WTC11 (cell line): ENCODE measurements at regions not wholly inside any gene's neighbourhood (a gene's known extent, or its start where the extent isn't known, plus 50 kb on each side); places are given as distances from the start of the nearest gene placed in this dataset.
"Not testable (repeated sequence)": the region's sequence is repeated elsewhere in the genome, so short reads cannot be mapped to it uniquely, and the experiment has no call there.

Experiments used
- ATAC-seq: fragments of 200-7000 bp; cut with Tn5 transposase; 2 replicates; pipeline ENCODE4 v1.10.0; 2021; ENCODE audit warnings: mild to moderate bottlenecking, moderate library complexity
- CTCF ChIA-PET: fragments of 300-600 bp; sonication (Branson Sonifier 250); formaldehyde crosslinking; loops from one replicate; lab custom pipeline; 2021; ENCODE audit warnings: antibody characterized with exemption; lab: Charles Lee
- POLR2A ChIA-PET: fragments of 350-600 bp; sonication (Branson Sonifier 250); formaldehyde crosslinking; loops from one replicate; lab custom pipeline; 2021; ENCODE audit warnings: antibody characterized with exemption; lab: Charles Lee
- DNase-seq: peaks from one replicate; pipeline ENCODE4 v3.0.0; 2021; ENCODE audit warnings: low spot score
- H3K27ac Mint-ChIP-seq: 2 replicates; pipeline ENCODE4 v1.8.0; 2021; ENCODE audit warnings: mixed read lengths
- H3K27me3 Mint-ChIP-seq: 2 replicates; pipeline ENCODE4 v1.8.0; 2021; ENCODE audit warnings: low read depth, mild to moderate bottlenecking, moderate library complexity, mixed read lengths
- H3K36me3 Mint-ChIP-seq: 2 replicates; pipeline ENCODE4 v1.8.0; 2021; ENCODE audit warnings: mixed read lengths
- H3K4me1 Mint-ChIP-seq: 2 replicates; pipeline ENCODE4 v1.8.0; 2022; ENCODE audit warnings: mixed read lengths
- H3K4me3 Mint-ChIP-seq: 2 replicates; pipeline ENCODE4 v1.8.0; 2021; ENCODE audit warnings: mild to moderate bottlenecking, moderate library complexity, mixed read lengths
- H3K9me3 Mint-ChIP-seq: 2 replicates; pipeline ENCODE4 v1.8.0; 2021; ENCODE audit warnings: mixed read lengths
- ARID4B ChIP-seq: sonication (generic); formaldehyde crosslinking; IDR thresholded peaks from 2 replicates; pipeline ENCODE4 v1.8.0; 2023; ENCODE audit warnings: missing genetic modification reagents, mild to moderate bottlenecking, borderline replicate concordance
- CDX4 ChIP-seq: fragments of 250-450 bp; sonication (Bioruptor Pico); IDR thresholded peaks from 2 replicates; pipeline ENCODE4 v1.9.0; 2021; ENCODE audit warnings: moderate library complexity, mild to moderate bottlenecking, inconsistent platforms, borderline replicate concordance
- ELF4 ChIP-seq: sonication (generic); formaldehyde crosslinking; IDR thresholded peaks from 2 replicates; pipeline ENCODE4 v1.8.1; 2022; ENCODE audit warnings: low read depth, mild to moderate bottlenecking, moderate library complexity, missing genetic modification reagents
- EMX1 ChIP-seq: fragments of 250-450 bp; sonication (Bioruptor Pico); IDR thresholded peaks from 2 replicates; pipeline ENCODE4 v1.8.0; 2021; ENCODE audit warnings: mild to moderate bottlenecking
- ESRRA ChIP-seq: sonication (generic); formaldehyde crosslinking; IDR thresholded peaks from 2 replicates; pipeline ENCODE4 v1.8.1; 2022; ENCODE audit warnings: mild to moderate bottlenecking, missing genetic modification reagents, borderline replicate concordance
- GRHL2 ChIP-seq: fragments of 250-450 bp; sonication (Bioruptor Pico); IDR thresholded peaks from 2 replicates; pipeline ENCODE4 v1.8.0; 2022; ENCODE audit warnings: mild to moderate bottlenecking, moderate library complexity; ENCODE audit not compliant: insufficient replicate concordance, severe bottlenecking
- JAZF1 ChIP-seq: fragments of 250-450 bp; sonication (Bioruptor Pico); IDR thresholded peaks from 2 replicates; pipeline ENCODE4 v1.9.0; 2021; ENCODE audit warnings: moderate library complexity, mild to moderate bottlenecking, inconsistent platforms
- MYBL2 ChIP-seq: sonication (generic); formaldehyde crosslinking; IDR thresholded peaks from 2 replicates; pipeline ENCODE4 v1.8.1; 2023; ENCODE audit warnings: mild to moderate bottlenecking, moderate library complexity, missing genetic modification reagents
- NFATC4 ChIP-seq: fragments of 250-450 bp; sonication (Bioruptor Pico); IDR thresholded peaks from 2 replicates; pipeline ENCODE4 v1.9.0; 2021; ENCODE audit warnings: mild to moderate bottlenecking
- NFYB ChIP-seq: sonication (generic); formaldehyde crosslinking; conservative IDR thresholded peaks from 2 replicates; pipeline ENCODE4 v1.8.0; 2022; ENCODE audit warnings: low read depth, missing genetic modification reagents
- NR2C2 ChIP-seq: sonication (generic); formaldehyde crosslinking; IDR thresholded peaks from 2 replicates; pipeline ENCODE4 v1.8.0; 2022; ENCODE audit warnings: mild to moderate bottlenecking, missing genetic modification reagents
- PREB ChIP-seq: sonication (generic); formaldehyde crosslinking; IDR thresholded peaks from 2 replicates; pipeline ENCODE4 v1.8.1; 2022; ENCODE audit warnings: mild to moderate bottlenecking, missing genetic modification reagents, moderate library complexity, borderline replicate concordance
- PRRX2 ChIP-seq: fragments of 250-450 bp; sonication (Bioruptor Pico); IDR thresholded peaks from 2 replicates; pipeline ENCODE4 v1.8.0; 2021; ENCODE audit warnings: mild to moderate bottlenecking
- RELA ChIP-seq: sonication (generic); formaldehyde crosslinking; IDR thresholded peaks from 2 replicates; pipeline ENCODE4 v1.8.1; 2022; ENCODE audit warnings: missing genetic modification reagents, mild to moderate bottlenecking, borderline replicate concordance
- SOX15 ChIP-seq: fragments of 250-450 bp; sonication (Bioruptor Pico); IDR thresholded peaks from 2 replicates; pipeline ENCODE4 v1.9.0; 2021; ENCODE audit warnings: mild to moderate bottlenecking
- USF1 ChIP-seq: sonication (generic); formaldehyde crosslinking; IDR thresholded peaks from 2 replicates; pipeline ENCODE4 v1.8.0; 2022; ENCODE audit warnings: mild to moderate bottlenecking, missing genetic modification reagents
- ZMAT4 ChIP-seq: fragments of 250-450 bp; sonication (Bioruptor Pico); IDR thresholded peaks from 2 replicates; pipeline ENCODE4 v1.9.0; 2021; ENCODE audit warnings: mild to moderate bottlenecking
- ZNF121 ChIP-seq: sonication (generic); formaldehyde crosslinking; IDR thresholded peaks from 2 replicates; pipeline ENCODE4 v1.8.0; 2023; ENCODE audit warnings: missing genetic modification reagents
- ZNF219 ChIP-seq: sonication (generic); formaldehyde crosslinking; IDR thresholded peaks from 2 replicates; pipeline ENCODE4 v1.8.0; 2023; ENCODE audit warnings: missing genetic modification reagents, mild to moderate bottlenecking, borderline replicate concordance
- ZNF396 ChIP-seq: fragments of 250-450 bp; sonication (Bioruptor Pico); IDR thresholded peaks from 2 replicates; pipeline ENCODE4 v1.8.0; 2021; ENCODE audit warnings: mild to moderate bottlenecking, moderate library complexity, borderline replicate concordance
- TF ChIP-seq, protein P1 (sequence below): sonication (generic); formaldehyde crosslinking; IDR thresholded peaks from 2 replicates; pipeline ENCODE4 v1.8.1; 2022; ENCODE audit warnings: mild to moderate bottlenecking, moderate library complexity, missing genetic modification reagents
- TF ChIP-seq, protein P2 (sequence below): fragments of 250-450 bp; sonication (Bioruptor Pico); conservative IDR thresholded peaks from 2 replicates; pipeline ENCODE4 v1.9.0; 2021; ENCODE audit warnings: mild to moderate bottlenecking

- H3K27ac Mint-ChIP-seq, ATAC-seq, CTCF ChIA-PET, H3K36me3 Mint-ChIP-seq, POLR2A ChIA-PET, H3K4me3 Mint-ChIP-seq, H3K4me1 Mint-ChIP-seq, DNase-seq, H3K27me3 Mint-ChIP-seq: not testable (repeated sequence)
- 0 out of 2 replicates have a peak, but pooled peaks have one; percentile 18 for TF ChIP-seq NFYB (CRISPR knock-in tag)
- peaks cover 15% of the 10 kb centered on the region for H3K9me3 Mint-ChIP-seq
These were observed 1709.4 kb upstream of the PIK3C3 start for GRCh38 chr18:40245612-40246011.

DNA sequence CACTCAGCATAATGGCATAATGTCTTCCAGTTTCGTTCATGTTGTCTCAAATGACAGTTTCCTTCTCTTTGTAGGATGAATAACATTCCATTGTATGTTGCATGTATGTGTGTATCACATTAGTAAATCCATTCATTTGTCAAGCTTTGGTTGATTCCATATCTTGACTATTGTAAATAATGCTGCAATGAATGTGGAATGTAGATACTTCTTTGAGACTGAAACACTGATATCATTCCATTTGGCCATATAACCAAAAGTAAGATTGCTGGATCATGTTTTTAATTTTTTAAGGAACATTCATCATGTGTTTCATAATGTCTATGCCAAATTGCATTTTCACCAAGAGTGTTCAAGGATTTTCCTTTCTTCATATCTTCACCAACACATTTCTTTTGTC lies 1711.4 kb upstream of the PIK3C3 start:
- TF ChIP-seq, protein P1, sequence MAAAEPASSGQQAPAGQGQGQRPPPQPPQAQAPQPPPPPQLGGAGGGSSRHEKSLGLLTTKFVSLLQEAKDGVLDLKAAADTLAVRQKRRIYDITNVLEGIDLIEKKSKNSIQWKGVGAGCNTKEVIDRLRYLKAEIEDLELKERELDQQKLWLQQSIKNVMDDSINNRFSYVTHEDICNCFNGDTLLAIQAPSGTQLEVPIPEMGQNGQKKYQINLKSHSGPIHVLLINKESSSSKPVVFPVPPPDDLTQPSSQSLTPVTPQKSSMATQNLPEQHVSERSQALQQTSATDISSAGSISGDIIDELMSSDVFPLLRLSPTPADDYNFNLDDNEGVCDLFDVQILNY (CRISPR knock-in tag) = no peak
- TF ChIP-seq EMX1 (no peak), ZNF396 (no peak), ZNF219 (CRISPR knock-in tag) (no peak), NR2C2 (CRISPR knock-in tag) (no peak), MYBL2 (CRISPR knock-in tag) (no peak), ESRRA (no peak)
- TF ChIP-seq, all 79 proteins: peak for 0
- Mint-ChIP-seq H3K27me3 (no peaks in the 10 kb centered on the region), H3K9me3 (peaks cover 15% of the 10 kb centered on the region), H3K27ac (no peak overlapping the region), H3K4me1 (no peaks in the 10 kb centered on the region), H3K4me3 (no peak overlapping the region), H3K36me3 (no peaks in the 10 kb centered on the region; the same call in 1 of the 2 replicates)
- ChIA-PET CTCF (no interaction called here), POLR2A (no interaction called here)
- ATAC-seq = no peak
- DNase-seq = no peak

DNA sequence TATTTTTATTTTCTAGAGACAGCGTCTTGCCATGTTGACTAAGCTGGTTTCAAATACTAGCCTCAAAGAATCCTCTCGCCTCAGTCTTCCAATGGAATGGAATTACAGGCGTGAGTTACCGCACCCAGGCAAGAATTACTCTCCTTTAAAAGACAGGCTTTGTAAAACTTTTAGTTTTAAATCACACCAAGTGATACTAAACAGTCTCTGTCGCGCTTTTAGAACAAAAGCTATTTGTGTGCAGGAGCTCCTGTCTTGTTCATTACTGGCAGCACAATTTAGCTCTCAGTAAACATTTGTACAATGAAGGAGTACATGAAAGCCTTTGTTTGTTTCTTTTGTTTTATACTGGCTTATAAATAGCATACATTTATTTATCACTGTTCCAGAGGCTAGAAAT lies 1719.2 kb upstream of the PIK3C3 start:
- Mint-ChIP-seq H3K27me3 (peaks cover 42% of the 10 kb centered on the region), H3K4me3 (no peak overlapping the region), H3K9me3 (peaks cover 7% of the 10 kb centered on the region), H3K36me3 (no peaks in the 10 kb centered on the region; the same call in 1 of the 2 replicates), H3K27ac (no peak overlapping the region), H3K4me1 (peaks cover 20% of the 10 kb centered on the region)
- CTCF ChIA-PET = no interaction called here
- DNase-seq (no peak), ATAC-seq (no peak)
- POLR2A ChIA-PET = no interaction called here
- TF ChIP-seq PRRX2 (CRISPR knock-in tag) = no peak
- TF ChIP-seq PREB (CRISPR knock-in tag) = no peak
- TF ChIP-seq JAZF1 (CRISPR knock-in tag) = no peak
- no peak for TF ChIP-seq NFATC4 (CRISPR knock-in tag)
- TF ChIP-seq USF1 (CRISPR knock-in tag) = no peak
- no peak for TF ChIP-seq CDX4 (CRISPR knock-in tag)
- TF ChIP-seq, protein P2, sequence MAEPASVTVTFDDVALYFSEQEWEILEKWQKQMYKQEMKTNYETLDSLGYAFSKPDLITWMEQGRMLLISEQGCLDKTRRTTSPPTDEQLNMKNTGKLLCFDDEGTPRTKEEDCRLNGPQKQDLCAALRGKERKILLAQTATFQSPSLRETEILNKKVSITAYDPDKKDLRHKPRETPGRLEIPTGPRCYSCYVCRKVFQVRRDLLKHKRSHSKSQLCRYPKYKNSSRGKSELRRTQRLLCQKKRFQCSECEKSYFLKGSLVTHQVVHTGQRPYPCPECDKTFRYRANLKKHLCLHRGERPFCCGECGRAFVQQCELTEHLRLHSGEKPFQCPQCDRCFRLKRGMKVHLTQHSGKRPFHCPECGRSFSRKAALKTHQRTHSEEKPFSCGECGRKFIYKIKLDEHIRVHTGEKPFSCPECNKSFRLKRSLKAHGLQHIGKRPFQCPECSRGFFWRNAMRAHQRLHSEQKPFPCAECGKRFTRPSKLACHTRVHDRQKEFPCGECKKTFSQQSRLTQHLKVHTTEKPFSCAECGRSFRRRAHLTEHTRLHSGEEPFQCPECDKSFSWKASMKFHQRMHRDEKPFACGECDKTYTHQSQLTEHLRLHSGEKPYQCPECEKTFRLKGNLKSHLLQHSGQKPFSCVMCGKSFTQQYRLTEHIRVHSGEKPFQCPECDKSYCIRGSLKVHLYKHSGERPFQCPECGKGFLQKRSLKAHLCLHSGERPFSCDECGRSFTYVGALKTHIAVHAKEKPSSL (CRISPR knock-in tag) = no peak
- TF ChIP-seq ESRRA = no peak
- TF ChIP-seq MYBL2 (CRISPR knock-in tag) = no peak
- no peak for TF ChIP-seq ELF4 (CRISPR knock-in tag)
- TF ChIP-seq ARID4B = no peak
- no peak for TF ChIP-seq ZNF121 (CRISPR knock-in tag)
- TF ChIP-seq RELA (CRISPR knock-in tag) = no peak
- no peak for TF ChIP-seq SOX15 (CRISPR knock-in tag)
- TF ChIP-seq GRHL2 (CRISPR knock-in tag) = no peak
- TF ChIP-seq ZMAT4 = no peak
